22Rv1 (cell line): ENCODE measurements at regions not wholly inside any gene's neighbourhood (a gene's known extent, or its start where the extent isn't known, plus 50 kb on each side); places are given as distances from the start of the nearest gene placed in this dataset.

Experiments
- H3K27ac ChIP-seq: fragments of 450-650 bp; 2 replicates; pipeline ENCODE4 v1.5.1; 2017
- CTCF ChIP-seq: fragments of 450-650 bp; IDR thresholded peaks from 2 replicates; pipeline ENCODE4 v1.5.1; 2017; ENCODE audit warnings: mild to moderate bottlenecking
- ZFX ChIP-seq: fragments of 450-650 bp; IDR thresholded peaks from 2 replicates; pipeline ENCODE4 v1.6.1; 2017; ENCODE audit warnings: antibody characterized with exemption, borderline replicate concordance

- no peak for TF ChIP-seq CTCF
- no peak for TF ChIP-seq ZFX
- no peak overlapping the region for H3K27ac ChIP-seq
These were observed 138.6 kb downstream of the CAAP1 start for GRCh38 chr9:26753971-26754370.

- H3K27ac ChIP-seq = no peak overlapping the region
- no peak for TF ChIP-seq ZFX
- no peak for TF ChIP-seq CTCF
These were observed 142.4 kb downstream of the CAAP1 start for GRCh38 chr9:26750162-26750561.

- no peak overlapping the region for H3K27ac ChIP-seq
- no peak for TF ChIP-seq ZFX
- TF ChIP-seq CTCF = no peak
These were observed 144.0 kb downstream of the CAAP1 start for GRCh38 chr9:26748449-26749058.

GRCh38 chr9:26747611-26748010, 145.0 kb downstream of the CAAP1 start:
- no peak for TF ChIP-seq CTCF
- no peak for TF ChIP-seq ZFX
- no peak overlapping the region for H3K27ac ChIP-seq

GRCh38 chr9:26746357-26747072, 146.1 kb downstream of the CAAP1 start:
- no peak for TF ChIP-seq CTCF
- no peak for TF ChIP-seq ZFX

GRCh38 chr9:26745111-26745510, 147.5 kb downstream of the CAAP1 start:
- H3K27ac ChIP-seq = no peak overlapping the region
- TF ChIP-seq CTCF = no peak
- TF ChIP-seq ZFX = no peak

More at GRCh38 chr9:26746357-26747072, 146.1 kb downstream of the CAAP1 start:
- H3K27ac ChIP-seq = no peak overlapping the region

- no peak overlapping the region for H3K27ac ChIP-seq
- TF ChIP-seq ZFX (no peak), CTCF (peak; percentile 90)
These were observed 148.2 kb downstream of the CAAP1 start for GRCh38 chr9:26744191-26744965.
